ENCODE measurements at regions not wholly inside any gene's neighbourhood (a gene's known extent, or its start where the extent isn't known, plus 50 kb on each side); places are given as distances from the start of the nearest gene placed in this dataset.

DNA sequence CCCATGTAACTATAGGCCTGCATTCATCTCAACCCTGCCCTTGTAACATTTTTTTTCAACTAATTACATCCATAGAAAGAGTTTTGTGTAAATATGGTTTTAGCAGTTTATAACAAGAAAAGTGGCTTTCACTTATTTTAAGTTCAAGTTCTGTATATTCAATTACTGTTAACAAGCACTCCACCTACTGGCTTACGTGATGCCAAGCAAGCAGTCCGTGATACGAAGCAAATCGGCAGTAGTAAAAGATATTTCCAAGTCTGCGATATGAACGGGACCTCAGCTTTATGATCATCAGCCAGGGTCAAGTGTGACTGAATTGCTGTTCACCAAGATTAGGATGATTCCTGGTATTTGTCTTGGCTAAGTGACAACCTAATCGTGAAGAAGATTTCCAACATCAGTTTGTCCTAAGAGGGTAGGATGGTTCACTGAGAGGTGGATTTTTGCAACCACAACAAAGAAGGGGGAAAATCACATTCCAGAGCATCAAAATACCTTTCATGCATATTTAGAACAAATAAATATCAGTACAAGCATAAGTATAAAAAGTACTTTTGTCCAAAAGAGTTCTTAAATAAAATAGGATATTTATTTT lies 456.2 kb downstream of the FOXG1 start:
- no peak for DNase-seq

DNA sequence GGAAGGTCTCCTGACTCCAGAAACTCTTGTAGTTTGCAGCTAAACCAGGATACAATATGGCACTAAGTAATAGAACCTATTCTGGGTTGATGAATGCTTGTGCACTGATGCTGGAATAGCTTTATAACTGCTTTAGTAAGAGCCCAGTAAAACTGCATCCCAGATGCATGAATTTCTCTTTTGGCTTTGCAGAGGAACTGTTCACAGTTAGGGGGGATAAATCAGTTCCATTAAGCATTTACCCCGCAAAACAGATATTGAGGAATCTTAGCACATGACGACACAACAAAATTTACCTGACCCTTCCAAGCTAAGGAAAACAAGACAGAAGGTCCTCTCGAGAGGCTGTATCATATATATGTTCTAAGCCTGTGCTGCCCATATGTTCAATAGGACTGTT lies 457.4 kb downstream of the FOXG1 start:
- DNase-seq: no peak

DNA sequence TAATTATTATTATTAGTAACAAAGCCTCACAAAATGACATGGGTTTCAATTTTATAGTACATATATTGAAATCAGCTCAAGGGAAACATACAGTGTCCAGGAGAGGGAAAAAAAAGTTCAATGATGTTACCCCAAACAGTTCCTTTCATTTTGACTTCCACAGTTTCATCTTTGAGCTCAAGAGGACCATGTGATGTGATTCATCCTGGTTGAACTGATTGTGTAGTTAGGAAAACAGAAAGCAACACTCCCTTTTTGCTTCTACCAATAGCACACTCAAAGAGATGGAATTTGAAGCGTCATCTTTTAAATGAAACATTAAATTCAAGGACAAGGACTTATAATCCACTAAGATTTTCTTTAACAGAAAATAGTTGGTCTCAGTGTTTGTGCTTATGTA lies 461.0 kb downstream of the FOXG1 start:
- no peak for DNase-seq

DNA sequence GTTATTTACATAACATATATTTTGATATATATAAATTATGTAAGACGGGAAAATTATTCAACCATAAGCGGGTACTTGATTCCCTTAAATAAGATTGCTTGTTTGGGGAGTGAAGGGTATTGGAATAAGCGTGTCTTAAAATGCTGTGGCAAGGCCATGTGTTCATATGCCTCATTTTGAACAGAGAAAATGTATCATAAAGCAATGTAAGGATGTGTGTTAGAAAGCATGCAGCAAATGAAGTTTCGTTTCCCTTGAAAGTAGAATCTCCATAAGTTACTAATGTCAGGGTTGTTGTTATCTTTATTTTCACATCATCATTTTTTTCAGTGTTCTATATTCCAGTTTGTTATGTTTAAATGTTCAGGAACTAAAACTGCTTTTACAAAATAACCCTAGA lies 465.6 kb downstream of the FOXG1 start:
- no peak for DNase-seq

DNA sequence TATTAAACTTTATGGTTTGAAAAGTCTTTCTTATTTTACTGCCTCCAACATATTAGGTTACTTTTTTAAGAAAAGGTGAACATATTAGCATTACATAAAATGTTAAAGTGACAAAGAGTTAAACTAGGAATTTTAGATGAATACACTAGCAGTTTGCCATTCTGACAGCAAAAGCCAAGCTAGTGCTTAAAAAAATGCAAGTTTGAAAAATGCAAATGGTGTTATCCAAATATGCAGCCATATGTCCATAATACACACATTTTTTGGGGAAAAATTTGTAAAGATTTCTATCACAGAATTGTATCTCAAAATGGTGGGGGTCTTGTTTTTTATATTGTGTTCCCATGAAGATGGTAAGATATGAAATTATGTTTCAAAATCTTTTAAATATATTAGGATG lies 466.1 kb downstream of the FOXG1 start:
- no peak for DNase-seq

DNA sequence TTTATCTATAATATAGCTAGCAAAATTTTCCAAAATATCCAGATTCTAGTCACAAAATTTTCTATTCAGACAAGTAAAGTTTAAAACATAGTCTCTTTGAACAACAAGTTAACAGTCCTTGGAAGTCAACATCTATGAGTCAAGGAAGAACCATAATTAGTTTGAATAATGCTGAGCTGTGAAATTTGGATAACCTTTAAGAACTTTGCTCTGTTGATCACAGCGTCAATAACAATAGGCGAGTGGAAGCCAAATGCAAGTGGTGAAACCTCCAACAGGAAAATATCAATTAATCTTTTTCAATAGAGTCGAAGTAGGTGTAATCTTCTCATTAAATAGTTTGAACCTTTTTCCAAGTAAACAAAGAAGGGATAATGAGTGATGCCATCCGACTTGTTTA lies 466.6 kb downstream of the FOXG1 start:
- no peak for DNase-seq

DNA sequence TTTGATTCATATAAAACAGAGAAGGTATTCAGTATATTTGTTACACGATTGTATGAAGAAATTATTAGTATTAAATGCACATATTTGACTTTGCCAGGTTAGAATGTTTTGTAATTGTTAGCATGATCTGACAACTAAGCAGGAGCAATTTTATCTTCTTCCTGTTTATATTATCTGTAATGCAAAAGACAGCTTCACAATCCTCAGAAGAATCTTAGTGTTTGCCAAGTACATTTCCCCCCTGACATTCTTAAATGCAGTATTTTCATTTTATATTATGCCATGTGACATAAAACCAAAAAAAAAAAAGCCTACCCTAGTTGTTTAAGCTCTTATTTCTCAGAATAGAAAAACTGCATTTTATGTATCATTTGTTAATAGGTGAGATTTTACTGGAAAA lies 469.4 kb downstream of the FOXG1 start:
- no peak for DNase-seq

DNA sequence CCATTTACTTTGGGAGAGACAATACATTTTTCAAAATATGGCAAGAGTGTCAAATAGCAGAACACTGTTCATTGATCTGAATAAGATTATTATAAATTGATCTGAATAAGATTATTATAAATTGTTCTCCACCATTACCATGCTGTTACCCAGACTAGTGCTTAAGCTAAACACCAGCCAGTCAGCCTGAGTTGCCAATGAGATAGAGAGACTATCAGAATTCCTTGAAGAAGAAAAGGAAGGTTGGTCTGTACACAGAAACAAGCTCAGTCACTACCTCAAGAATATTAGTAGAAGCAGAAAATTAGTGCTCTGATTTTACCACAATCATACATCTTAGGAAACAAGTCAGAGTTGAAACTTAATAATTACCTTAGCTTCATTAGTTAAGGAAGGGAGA lies 469.8 kb downstream of the FOXG1 start:
- DNase-seq: no peak

DNA sequence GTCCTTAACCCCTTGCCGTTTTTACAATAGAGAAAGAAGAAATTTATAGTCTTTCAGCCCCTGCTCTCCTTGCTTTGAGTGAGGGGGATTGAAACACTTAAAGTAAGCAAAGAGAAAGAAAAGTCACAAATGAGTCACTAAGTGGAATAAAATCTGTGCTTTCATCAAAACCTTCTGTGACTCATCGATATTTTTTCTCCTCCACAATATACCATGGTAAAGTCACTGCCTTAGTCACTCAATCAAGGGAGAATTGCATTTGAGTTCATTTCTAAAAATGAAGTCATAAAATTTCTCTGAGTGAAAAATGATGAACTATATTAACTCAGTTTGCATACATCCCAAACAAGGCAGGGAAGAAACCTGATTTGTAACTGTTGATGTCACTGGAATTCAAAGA lies 470.3 kb downstream of the FOXG1 start:
- no peak for DNase-seq

DNA sequence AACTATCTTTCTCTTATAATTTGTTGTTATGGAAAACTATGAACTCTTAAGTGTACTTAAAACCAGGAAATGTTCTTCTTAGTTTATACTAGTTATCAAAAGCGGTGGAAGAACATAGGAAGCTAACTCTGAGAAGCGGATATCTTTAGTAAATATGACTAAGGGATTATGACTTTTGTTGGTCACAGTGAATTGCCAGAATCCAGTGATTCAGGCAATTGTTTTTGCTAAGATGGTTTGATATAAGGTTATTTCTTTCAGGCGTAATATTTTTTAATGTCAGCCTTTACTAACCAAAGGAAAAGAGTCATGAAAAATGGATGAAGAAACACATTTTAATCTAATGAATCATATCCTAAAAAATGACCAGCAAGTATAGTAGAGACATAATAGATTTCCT lies 473.5 kb downstream of the FOXG1 start:
- no peak for DNase-seq

DNA sequence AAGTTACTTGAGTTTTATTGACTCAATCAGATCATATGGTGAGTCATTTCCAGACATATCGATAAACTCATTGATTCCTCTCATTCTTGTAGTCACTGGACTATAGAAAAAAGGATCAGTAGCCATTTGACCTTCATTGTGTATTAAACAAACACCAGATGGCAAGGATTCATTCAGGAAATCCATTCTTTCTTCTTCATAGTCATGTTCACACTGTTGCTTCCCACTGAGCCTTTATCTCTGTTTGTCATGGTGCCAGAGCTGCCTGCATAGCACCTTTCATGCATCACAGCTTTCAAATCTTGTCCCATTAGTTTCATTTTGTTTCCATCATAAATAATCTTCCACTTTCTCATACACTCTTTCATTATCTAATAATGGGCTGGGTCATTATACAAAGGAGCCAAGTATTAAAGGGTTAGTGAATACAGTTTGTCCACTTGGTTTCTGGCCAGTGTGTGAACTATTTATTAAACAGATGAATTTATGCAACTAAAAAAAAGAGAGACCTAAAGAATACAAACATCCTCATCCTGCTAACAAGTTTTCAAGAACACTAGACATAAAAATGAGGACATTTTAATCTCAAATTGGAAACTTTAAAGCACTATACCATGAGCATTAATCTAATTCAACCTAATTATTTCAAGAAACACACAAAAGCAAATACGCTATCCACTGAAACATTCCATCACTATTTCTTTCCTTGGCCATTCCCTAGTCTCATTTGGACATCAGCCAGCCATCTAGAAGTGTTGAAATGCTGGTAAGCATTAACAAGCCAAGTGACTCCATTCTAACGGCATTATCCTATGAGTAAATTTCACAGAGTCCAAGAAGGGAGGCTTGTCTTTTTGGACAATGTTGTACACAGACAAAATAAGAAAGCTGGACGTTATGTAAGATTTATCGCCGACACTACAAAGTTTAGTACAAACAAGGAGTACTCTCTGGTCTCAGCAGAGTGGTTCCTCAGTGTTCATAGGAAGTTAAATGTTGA lies 476.5 kb downstream of the FOXG1 start:
- no peak for DNase-seq

DNA sequence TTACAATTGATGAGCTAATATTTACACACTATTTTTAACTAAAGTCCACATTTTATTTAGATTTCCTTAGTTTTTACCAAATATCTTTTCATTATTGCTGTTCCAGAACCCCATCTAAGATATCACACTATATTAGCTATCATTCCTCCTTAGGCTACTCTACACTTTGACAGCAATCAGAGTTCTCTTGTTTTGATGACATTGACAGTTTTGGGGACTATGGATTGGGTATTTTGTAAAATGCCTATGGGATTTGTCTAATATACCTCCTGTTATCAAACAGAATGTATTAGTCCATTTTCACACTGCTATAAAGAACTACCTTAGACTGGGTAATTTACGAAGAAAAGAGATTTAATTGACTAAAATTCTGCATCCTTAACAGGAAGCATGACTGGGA lies 489.1 kb downstream of the FOXG1 start:
- DNase-seq: no peak

DNA sequence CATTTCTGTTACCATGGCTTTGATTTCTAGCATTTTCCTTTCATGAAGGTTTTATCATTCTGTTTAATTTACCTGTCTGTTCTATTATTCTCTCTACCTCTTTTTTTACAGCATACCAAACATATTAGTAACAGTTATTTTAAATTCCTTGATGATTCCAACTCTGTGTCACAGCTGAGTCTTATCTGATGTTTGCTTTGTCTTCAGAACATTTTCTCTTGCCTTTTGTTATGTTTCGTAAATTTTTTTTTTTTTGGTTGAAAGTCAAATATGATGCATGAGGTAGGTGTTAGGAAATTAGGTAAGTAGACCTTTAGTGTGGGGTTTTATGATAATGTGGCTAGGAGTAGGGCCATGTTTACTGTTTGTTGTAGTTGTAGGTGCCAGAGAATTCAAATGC lies 496.4 kb downstream of the FOXG1 start:
- DNase-seq: no peak

DNA sequence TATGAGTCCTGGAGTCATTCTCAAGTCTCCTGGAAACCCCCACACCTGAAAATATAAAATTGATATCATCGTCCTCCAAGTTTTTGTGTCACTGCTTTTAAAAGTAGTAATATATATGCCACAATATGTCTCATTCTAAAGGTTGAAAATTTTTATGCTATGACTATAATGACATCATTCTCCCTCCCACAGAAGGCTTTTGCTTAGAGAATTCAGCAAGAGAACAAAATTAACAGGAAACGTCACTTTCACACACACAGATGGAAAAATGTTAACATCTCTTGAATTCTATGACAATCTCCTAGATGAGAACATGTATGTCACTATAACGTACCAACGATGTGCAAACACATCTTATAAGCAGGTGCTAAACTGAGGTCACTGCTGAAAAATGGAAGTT lies 498.3 kb downstream of the FOXG1 start:
- DNase-seq: no peak

DNA sequence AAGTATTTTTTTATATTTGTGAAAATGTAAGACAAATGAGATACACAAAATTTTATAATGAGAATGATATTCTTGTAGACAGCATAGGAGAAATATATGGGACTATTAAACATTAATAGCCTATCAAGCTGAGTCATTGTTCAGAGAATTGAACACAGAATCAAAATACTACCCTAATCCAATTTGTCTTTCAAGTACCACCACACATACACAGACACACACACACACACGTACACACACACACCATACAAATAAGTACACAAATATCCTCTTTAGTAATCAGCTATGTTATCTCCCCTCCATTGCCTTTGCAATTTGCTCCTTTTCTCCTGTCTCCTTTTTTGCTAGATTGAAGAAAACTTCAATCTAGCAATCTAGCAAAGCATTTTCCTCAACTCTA lies 499.3 kb downstream of the FOXG1 start:
- no peak for DNase-seq

DNA sequence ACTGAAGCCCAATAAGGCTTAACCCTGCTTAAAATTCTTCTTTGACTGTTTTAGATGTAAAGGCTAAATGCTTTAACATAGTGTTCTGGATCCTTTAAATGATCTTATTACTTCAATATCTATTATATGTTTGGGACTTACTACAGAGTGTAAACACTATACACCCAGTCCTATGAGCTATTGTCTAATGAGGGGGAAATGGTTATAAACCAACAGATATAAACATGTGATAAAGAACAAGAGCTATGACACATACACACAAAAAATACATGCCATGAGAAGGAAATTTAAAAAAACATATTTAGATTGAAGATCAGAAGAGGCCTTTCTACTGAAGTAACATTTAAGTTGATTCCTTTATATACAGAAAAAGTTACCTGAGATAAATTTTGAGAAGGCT lies 505.1 kb downstream of the FOXG1 start:
- no peak for DNase-seq

DNA sequence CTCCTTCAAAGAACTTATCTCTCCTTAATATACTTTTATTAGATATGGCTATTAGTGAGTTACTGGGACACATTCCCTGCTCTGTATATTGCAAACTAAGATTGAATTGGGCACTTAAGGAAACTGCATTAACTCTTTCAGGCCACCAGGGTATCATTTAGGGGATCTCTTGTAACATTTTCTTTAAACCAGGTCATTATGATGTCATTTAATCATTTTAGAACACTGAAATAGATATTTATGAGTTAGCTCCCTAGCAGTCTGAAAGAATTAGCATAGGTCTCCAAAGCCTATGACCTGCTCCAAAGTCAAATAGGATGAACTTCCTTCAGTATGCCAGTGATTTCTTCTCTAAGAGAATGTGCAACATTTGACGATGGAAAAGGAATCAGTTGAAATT lies 506.9 kb downstream of the FOXG1 start:
- no peak for DNase-seq

DNA sequence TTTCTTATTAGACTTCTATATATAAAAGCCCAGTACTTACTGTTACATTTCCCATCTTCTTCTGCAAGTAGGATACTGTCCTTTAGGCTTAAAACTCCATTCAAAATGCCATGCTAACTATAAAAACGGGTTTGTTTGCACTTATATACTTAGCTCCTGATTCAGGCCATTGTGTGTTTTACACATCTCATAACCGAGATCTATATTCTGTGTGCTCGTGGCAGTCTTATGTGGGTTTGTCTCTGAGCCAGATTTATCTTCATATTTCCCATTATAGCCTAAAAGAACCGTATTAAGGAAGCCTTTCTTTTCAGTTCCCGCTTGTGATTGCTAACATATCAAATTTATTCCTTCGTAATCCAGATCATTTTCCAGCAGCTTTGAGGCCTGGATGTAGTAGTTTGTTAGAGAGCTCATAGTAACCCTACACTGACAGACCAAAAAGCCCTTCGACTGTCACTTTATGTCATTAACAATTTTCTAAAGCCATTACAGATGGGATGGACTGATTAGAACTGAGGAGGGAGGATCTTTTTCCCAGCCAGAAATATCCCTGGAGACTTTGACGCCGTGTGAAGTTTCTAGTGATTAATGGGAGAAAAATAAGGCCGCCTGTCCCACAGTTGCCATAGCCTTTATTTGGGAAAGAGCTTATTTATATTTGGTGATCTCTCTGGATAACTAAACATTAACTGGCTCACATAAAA lies 508.5 kb downstream of the FOXG1 start:
- DNase-seq: no peak

DNA sequence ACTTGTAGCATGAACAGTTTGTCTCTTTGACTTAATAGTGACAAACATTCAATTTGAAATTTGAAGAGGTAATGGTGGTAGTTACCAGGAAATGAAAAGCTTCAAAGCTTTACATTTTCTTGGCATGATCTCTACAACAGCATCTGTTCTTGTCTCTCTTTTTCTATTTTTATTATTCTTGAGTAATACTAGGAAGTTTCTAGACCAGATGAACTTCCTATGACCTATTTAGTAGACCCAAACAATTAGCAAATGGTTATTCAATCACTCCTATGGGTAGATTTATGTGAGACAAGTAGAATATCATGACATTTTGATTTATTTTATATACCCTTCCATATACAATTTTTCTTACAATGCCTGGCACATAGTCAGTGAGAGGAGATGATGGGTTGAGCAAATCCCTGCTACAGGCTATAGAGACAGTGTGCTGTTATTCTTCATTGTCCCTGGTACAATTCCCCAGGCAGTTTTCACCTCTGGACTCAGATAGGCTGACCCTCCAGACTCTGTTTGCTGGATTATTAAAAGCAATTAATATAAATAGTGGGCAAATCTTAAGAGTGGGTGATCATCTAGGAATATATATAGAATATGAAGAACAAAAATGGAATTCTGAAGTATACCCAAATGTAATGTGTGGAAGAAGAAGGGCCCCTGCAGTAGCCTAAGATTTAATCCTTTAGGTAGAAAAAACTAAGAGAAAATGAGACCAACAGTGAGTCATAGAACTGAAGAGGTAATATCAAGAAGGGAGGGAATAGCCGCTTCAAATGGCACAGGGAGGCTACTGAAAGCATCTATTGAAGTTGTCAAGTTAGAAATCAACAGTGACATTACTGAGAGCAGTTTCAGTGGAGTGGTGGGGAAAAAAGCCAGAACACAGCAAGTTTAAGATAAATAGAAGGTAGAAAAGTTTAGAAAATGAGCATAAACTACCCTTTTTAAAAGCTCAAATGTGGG lies 512.0 kb downstream of the FOXG1 start:
- DNase-seq: no peak

DNA sequence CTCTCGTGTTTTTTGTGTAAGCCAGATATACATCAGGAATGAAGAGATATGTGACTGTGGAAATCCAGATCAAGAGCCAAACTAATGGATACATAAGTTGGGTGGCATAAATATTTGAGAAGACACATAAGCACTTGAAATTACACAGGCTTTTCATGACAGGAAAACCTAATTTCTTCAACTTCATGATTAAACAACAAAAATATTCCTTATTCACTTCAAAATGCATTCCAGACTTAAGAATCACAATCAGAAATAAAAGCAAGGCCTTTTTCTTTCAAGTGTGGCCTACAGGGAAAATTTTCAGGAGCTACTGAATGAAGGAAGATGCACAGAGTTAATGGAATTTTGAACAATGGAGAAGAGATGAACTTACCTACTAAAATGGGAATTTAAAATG lies 515.6 kb downstream of the FOXG1 start:
- no peak for DNase-seq

DNA sequence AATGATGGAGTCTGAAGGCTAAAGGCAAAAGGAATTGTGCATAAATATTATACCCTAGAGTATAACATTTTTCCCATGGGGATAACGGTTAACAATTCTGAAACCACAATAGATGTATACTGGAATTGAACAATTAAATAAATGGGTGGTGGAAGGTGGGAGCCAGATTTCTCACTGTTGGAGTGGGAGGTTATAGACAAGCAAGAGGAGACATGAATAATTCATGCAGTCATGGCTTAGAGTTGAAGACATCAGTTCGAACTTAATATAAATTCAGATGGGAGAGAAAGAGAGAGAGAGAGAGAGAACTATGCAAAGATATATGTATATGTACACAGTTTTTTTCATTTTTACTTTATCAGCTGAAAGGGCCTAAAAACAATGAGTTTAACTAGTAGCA lies 523.9 kb downstream of the FOXG1 start:
- DNase-seq: no peak

DNA sequence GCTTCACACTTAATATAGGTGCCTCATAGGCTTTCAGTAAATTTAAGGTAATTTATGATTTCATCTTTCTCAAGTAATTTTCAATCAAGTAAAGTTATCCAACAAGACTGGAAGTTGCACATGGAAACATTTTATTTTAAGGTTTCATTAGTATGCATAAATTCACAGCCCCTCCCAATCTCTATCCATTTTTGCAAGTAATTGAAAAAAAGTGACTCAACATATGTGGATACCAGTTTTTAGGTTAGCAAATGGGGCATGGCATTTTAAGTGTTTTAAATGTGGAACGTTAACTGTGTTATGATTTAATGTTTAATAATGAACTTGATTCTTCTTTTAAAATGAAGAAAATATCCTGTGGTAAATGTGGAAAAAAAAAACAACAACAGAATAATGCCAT lies 532.8 kb downstream of the FOXG1 start:
- DNase-seq: no peak

DNA sequence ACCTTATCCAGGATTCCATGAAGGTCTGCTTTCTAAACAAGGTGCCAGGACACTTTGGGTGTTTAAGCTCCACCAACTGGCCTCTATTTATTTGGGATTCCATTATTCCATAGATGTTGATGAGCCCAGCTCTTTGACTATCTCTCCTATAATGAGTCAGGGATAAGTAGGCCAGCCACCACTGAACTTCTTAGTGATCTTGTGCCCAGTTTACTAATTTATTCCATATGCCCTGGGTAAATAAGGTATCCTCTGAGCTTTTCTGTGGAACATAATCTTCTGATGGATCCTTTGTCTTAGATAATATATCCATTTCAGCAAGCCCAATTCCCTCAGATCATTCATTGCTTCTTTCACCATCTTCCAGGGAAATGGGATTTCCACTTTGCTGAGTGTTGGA lies 535.0 kb downstream of the FOXG1 start:
- DNase-seq: no peak
